HAP-1 (cell line): ENCODE measurements at regions not wholly inside any gene's neighbourhood (a gene's known extent, or its start where the extent isn't known, plus 50 kb on each side); places are given as distances from the start of the nearest gene placed in this dataset.

Experiments used
- DNase-seq, 2 experiments: peaks; one replicate each; pipeline ENCODE4 v3.0.0-alpha.2; 2016 to 2020; ENCODE audit warnings: low spot score in 2 of 2
- H3K27me3 ChIP-seq: fragments of 250-450 bp; sonication (Bioruptor Pico); 2 replicates; pipeline ENCODE4 v1.5.1; 2020; ENCODE audit warnings: low read depth, mild to moderate bottlenecking, moderate library complexity
- H3K36me3 ChIP-seq: fragments of 250-450 bp; sonication (Bioruptor Pico); replicated peaks from 2 replicates; pipeline ENCODE4 v1.5.1; 2020; ENCODE audit warnings: mild to moderate bottlenecking
- H3K4me1 ChIP-seq: fragments of 250-450 bp; sonication (Bioruptor Pico); 2 replicates; pipeline ENCODE4 v1.5.1; 2020; ENCODE audit warnings: mild to moderate bottlenecking
- H3K4me3 ChIP-seq: fragments of 250-450 bp; sonication (Bioruptor Pico); 2 replicates; pipeline ENCODE4 v1.5.1; 2020; ENCODE audit warnings: mild to moderate bottlenecking, moderate library complexity
- H3K9me3 ChIP-seq: fragments of 250-450 bp; sonication (Bioruptor Pico); 2 replicates; pipeline ENCODE4 v1.5.1; 2020; ENCODE audit warnings: mild to moderate bottlenecking, moderate library complexity
- in situ Hi-C: fragments of 300-500 bp; cut with MboI; formaldehyde crosslinking; loops from 3 replicates; pipeline ENCODE4 v1.14.3; 2020; ENCODE audit warnings: low sequenced_read_pairs, inconsistent platforms, mixed read lengths

DNA sequence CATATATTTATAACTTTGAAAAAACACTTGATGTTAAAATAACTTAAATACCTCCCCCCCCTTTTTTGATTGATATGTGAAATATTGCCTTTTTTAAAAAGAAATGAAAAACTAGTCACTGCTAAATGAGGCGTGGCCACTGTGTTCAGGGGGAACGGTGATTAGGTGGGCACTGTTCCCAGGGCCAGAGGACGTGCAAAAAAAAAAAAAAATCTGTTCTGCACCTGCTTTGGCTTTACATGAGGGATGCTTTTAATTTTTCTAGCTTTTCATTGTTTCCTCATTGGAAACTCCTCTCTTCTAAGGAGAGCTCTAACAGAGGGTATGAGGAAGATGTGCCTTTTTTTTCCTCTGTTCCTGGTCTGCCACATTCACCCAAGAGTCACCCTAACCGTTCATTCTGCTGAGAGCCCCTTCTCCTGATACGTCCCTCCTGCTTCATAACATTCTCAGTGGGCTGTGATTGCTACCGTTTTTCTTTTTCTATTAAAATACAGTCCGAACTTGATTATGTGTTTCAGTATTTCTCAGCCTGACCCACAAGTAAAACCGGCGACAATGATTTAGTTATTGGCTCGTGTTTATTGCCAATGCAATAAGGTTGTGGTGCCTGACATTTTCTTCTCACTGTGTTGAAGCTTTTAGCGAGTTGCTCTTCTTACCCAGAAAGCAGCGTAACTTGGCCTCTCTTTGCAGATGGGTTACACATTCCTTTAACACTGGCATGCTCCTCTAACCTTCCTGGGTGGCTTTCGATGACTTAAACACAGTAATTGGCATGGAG, 64.8 kb upstream of the ZNF536 start:
- H3K9me3 ChIP-seq: no peaks in the 10 kb centered on the region
- DNase-seq: no peak

DNA sequence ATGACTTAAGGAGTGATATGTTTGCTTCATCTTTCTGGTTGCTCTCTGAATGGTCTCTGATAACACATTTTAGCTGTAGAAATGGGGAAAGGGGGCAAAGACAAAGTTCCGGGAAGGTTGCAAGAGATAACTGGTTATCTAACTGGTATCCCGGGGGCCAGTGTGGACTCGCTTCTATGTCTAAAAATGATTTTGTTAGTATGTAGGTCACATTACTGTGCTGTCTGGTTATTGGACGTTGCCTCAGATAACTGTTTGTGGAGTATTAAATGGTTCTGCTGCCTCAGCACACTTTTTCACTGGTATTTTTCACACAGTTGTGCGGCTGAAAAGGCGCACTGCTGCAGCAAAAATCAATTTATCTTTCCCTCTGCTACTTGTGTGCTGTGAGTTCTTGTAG, 63.0 kb upstream of the ZNF536 start:
- no peaks in the 10 kb centered on the region for H3K9me3 ChIP-seq
- no peaks in the 10 kb centered on the region for H3K36me3 ChIP-seq
- H3K4me3 ChIP-seq: no peak overlapping the region
- no peaks in the 10 kb centered on the region for H3K4me1 ChIP-seq
- H3K27me3 ChIP-seq: no peaks in the 10 kb centered on the region
- in situ Hi-C loops: no loop called here
- no peak for DNase-seq

More for the DNA sequence above, 64.8 kb upstream of the ZNF536 start:
- in situ Hi-C loops: no loop called here
- no peak overlapping the region for H3K4me3 ChIP-seq
- no peaks in the 10 kb centered on the region for H3K27me3 ChIP-seq
- H3K4me1 ChIP-seq: no peaks in the 10 kb centered on the region
- no peaks in the 10 kb centered on the region for H3K36me3 ChIP-seq

- Histone ChIP-seq H3K36me3 (no peaks in the 10 kb centered on the region), H3K27me3 (no peaks in the 10 kb centered on the region), H3K4me1 (no peaks in the 10 kb centered on the region), H3K4me3 (no peak overlapping the region), H3K9me3 (no peaks in the 10 kb centered on the region)
- in situ Hi-C loops: no loop called here
- DNase-seq: no peak
Measured at GRCh38 chr19:30309905-30310601, 62.1 kb upstream of the ZNF536 start.

- Histone ChIP-seq H3K27me3 (no peaks in the 10 kb centered on the region), H3K36me3 (no peaks in the 10 kb centered on the region), H3K4me1 (no peaks in the 10 kb centered on the region), H3K4me3 (no peak overlapping the region), H3K9me3 (no peaks in the 10 kb centered on the region)
- DNase-seq: no peak
- in situ Hi-C loops: no loop called here
Measured at GRCh38 chr19:30310602-30311263, 61.5 kb upstream of the ZNF536 start.

DNA sequence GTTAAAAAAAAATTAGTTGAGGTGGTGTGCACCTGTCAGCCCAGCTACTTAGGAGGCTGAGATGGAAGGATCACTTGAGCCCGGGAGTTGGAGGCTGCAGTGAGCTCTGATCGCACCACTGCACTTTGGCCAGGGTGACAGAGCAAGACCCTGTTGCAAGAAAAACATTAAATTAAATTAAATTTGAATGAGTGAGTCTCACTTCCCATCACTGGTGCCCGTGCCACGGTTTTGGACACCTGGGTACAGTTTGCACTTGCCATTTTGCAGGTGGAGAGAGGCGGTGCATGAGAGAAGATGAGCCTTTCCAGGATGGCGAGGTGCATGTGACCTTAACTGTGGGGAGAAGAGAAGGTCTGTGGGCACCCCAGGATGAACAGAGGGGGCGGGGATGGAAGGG, 60.3 kb upstream of the ZNF536 start:
- no peaks in the 10 kb centered on the region for H3K4me1 ChIP-seq
- no peak for DNase-seq
- no peaks in the 10 kb centered on the region for H3K36me3 ChIP-seq
- H3K9me3 ChIP-seq: no peaks in the 10 kb centered on the region
- no peak overlapping the region for H3K4me3 ChIP-seq
- H3K27me3 ChIP-seq: no peaks in the 10 kb centered on the region
- in situ Hi-C loops: no loop called here

DNA sequence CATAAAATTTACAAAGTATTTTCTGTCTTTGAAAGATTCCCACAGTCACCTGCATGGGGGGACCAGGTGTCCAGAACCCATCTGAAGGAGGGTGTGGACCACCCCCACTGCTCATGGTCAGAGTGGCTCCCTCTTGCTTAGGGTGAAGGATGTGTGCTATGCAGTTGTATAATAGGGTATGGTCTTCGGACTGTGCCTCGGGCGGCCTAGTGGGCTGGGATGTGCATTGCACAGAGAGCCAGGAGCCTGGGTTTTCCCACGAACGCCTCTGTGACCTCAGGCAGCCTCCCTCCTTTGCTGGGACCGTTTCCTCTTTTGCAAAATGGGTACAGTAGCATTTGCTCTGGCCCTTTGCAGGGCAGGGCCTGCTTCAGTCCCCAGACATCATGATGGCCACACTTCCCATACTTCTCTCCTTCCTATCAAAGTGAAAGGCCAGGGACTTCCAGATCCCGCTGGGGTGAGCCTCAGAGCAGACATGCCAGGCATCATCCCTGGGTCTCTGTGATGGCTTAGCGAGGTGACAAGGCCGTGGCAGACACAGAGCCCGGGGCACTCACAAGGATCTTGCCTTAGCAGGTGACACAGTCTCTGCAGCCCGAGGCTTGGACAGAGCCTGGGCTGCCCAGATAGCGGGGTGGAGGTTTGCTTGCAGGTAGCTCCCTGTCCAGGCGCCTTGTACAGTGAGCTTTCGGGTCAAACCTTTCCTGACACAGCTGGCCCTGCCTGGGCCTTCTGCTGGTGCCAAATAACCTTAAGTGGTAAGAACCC, 59.4 kb upstream of the ZNF536 start:
- H3K27me3 ChIP-seq: no peaks in the 10 kb centered on the region
- H3K9me3 ChIP-seq: no peaks in the 10 kb centered on the region
- no peak for DNase-seq
- in situ Hi-C loops: no loop called here
- no peaks in the 10 kb centered on the region for H3K36me3 ChIP-seq
- H3K4me3 ChIP-seq: no peak overlapping the region
- H3K4me1 ChIP-seq: no peaks in the 10 kb centered on the region

- no peaks in the 10 kb centered on the region for H3K36me3 ChIP-seq
- no peaks in the 10 kb centered on the region for H3K9me3 ChIP-seq
- H3K4me1 ChIP-seq: peaks cover 4% of the 10 kb centered on the region
- in situ Hi-C loops: no loop called here
- no peak for DNase-seq
- no peaks in the 10 kb centered on the region for H3K27me3 ChIP-seq
- H3K4me3 ChIP-seq: no peak overlapping the region
Measured at GRCh38 chr19:30313353-30313750, 58.8 kb upstream of the ZNF536 start.

DNA sequence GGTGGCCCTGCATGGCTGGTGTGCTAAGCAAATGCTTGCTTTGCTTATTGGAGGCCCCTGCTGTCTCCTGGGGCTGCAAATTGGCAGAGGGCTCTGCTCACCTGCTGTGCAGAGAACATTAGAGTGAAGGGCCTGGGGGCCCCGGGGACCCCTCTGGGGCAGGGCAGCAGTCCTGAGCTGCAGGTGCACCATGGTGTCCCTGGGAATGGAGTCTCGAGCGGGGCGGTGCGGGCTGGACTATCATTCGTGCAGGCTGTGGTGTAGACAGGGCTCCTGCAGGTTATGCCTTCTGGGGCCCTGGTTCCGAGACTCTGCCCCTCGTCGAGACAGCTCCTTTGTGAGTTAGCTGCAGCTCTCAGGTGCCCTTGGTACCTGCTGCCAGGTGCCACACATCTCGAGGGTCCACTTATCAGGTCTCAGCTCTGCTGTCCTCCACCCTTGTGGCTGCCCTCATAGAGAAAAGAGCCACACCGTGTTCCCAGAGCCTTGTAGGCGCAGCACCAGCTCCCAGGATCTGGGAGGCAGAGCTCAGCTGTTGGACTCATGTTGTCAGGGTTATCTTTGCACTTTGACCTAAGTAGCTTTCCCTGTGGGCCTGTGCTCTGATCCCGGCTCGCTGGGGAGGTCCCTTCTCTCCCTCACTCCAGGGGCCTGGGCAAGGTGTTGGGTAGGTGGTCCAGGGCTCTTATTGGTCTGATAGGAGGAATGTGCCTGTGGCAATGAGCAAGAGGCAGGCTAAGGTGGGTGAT, 58.0 kb upstream of the ZNF536 start:
- no peaks in the 10 kb centered on the region for H3K9me3 ChIP-seq
- no peaks in the 10 kb centered on the region for H3K36me3 ChIP-seq
- no peak overlapping the region for H3K4me3 ChIP-seq
- H3K4me1 ChIP-seq: peaks cover 13% of the 10 kb centered on the region
- no peak for DNase-seq
- in situ Hi-C loops: no loop called here
- H3K27me3 ChIP-seq: no peaks in the 10 kb centered on the region

DNA sequence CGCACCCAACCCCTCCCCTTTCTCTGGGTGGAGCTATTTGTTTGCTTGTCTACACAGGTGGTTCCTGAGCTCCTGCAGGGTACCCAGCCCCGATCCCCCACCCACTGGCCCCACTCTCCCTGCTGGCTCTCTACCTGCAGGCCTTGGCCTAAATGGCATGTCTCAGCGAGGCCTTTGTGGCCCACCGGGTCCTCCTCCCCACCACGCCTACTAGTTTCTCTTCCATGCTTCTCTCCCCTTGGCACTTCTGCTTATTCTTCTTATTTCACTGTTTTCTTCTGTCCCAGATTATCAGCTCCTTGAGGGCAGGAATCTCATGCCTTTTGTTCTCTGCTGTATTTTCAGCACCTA, 57.4 kb upstream of the ZNF536 start:
- no peak overlapping the region for H3K4me3 ChIP-seq
- H3K27me3 ChIP-seq: no peaks in the 10 kb centered on the region
- in situ Hi-C loops: no loop called here
- no peaks in the 10 kb centered on the region for H3K9me3 ChIP-seq
- H3K4me1 ChIP-seq: peaks cover 15% of the 10 kb centered on the region
- H3K36me3 ChIP-seq: no peaks in the 10 kb centered on the region
- DNase-seq: no peak

DNA sequence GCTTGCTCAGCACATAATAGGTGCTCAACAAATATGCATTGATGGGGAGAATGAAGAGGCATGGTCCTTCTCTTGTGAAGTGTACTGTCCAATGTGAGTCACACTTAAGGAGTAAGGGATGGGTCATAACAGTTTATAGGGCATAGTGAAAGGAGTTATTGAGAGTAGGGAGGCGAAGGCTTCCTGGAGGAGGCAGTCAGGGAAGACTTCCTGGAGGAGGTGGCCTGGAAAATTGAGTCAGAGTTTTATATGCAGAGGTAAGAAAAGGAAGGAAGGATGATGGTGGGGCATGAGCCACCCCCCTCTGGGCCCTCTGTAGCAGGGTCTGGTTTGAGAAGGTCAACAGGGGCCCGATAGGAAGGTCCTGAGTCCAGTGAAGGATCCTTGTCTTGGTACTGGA, 57.0 kb upstream of the ZNF536 start:
- H3K36me3 ChIP-seq: no peaks in the 10 kb centered on the region
- in situ Hi-C loops: no loop called here
- H3K9me3 ChIP-seq: no peaks in the 10 kb centered on the region
- DNase-seq: no peak
- no peaks in the 10 kb centered on the region for H3K27me3 ChIP-seq
- H3K4me3 ChIP-seq: no peak overlapping the region
- peaks cover 15% of the 10 kb centered on the region for H3K4me1 ChIP-seq

- peaks cover 15% of the 10 kb centered on the region for H3K4me1 ChIP-seq
- H3K27me3 ChIP-seq: no peaks in the 10 kb centered on the region
- no peaks in the 10 kb centered on the region for H3K9me3 ChIP-seq
- DNase-seq: no peak
- H3K36me3 ChIP-seq: no peaks in the 10 kb centered on the region
- H3K4me3 ChIP-seq: no peak overlapping the region
- in situ Hi-C loops: no loop called here
Measured at GRCh38 chr19:30316000-30316491, 56.1 kb upstream of the ZNF536 start.

DNA sequence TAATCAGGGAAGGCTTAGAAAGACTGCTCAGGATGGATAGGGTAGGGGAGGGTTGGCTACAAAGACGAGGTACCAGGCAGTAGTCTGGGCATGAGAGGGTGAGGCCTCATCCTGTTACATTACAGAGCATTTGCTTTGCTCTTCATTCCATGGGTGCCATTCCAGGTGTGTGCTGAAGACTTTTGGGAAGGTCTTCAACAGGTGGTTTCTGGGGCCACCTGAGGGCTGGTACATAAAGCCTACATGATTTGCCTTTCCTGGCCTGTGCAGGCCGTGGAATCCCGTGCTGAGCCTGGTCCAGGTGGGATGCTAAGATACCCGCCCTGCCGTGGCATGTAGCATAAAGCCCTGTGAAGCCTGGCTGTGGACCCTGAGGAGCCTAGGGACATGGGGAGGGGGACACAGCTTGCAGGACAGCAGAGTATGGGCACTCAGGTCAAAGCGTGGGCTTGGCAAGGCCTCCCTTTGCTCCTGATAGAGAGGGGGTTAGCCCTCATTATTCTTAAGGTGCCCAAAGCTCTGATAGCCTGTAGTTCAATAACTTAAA, 55.6 kb upstream of the ZNF536 start:
- Histone ChIP-seq H3K36me3 (no peaks in the 10 kb centered on the region), H3K4me3 (no peak overlapping the region), H3K4me1 (peaks cover 15% of the 10 kb centered on the region), H3K27me3 (no peaks in the 10 kb centered on the region), H3K9me3 (no peaks in the 10 kb centered on the region)
- in situ Hi-C loops: no loop called here
- DNase-seq: no peak

- in situ Hi-C loops: no loop called here
- Histone ChIP-seq H3K36me3 (no peaks in the 10 kb centered on the region), H3K4me1 (peaks cover 15% of the 10 kb centered on the region), H3K27me3 (no peaks in the 10 kb centered on the region), H3K4me3 (no peak overlapping the region), H3K9me3 (no peaks in the 10 kb centered on the region)
- no peak for DNase-seq
Measured at GRCh38 chr19:30317403-30317802, 54.8 kb upstream of the ZNF536 start.
